ENCODE measurements at regions not wholly inside any gene's neighbourhood (a gene's known extent, or its start where the extent isn't known, plus 50 kb on each side); places are given as distances from the start of the nearest gene placed in this dataset.
"Not testable (repeated sequence)": the region's sequence is repeated elsewhere in the genome, so short reads cannot be mapped to it uniquely, and the experiment has no call there.

GRCh38 chr2:189231719-189232323 lies 52.3 kb upstream of the COL5A2 start:
- DNase-seq = no peak

- no peak for DNase-seq
Measured at GRCh38 chr2:189232759-189233406, 53.3 kb upstream of the COL5A2 start.

GRCh38 chr2:189233527-189233926 lies 54.0 kb upstream of the COL5A2 start:
- DNase-seq = no peak

- DNase-seq = no peak
Measured at GRCh38 chr2:189234991-189235390, 55.4 kb upstream of the COL5A2 start.

GRCh38 chr2:189236066-189236465 lies 56.5 kb upstream of the COL5A2 start:
- no peak for DNase-seq

GRCh38 chr2:189238903-189239302 lies 59.3 kb upstream of the COL5A2 start:
- no peak for DNase-seq

- not testable (repeated sequence) for DNase-seq
Measured at GRCh38 chr2:189243843-189244242, 64.3 kb upstream of the COL5A2 start.

GRCh38 chr2:189247276-189247675 lies 67.7 kb upstream of the COL5A2 start:
- DNase-seq = no peak

GRCh38 chr2:189248141-189248540 lies 68.6 kb upstream of the COL5A2 start:
- DNase-seq = no peak

- DNase-seq = no peak
Measured at GRCh38 chr2:189249171-189249570, 69.6 kb upstream of the COL5A2 start.

- DNase-seq = no peak
Measured at GRCh38 chr2:189249901-189250300, 70.3 kb upstream of the COL5A2 start.

- no peak for DNase-seq
Measured at GRCh38 chr2:189252991-189253675, 73.6 kb upstream of the COL5A2 start.

GRCh38 chr2:189253836-189254235 lies 74.3 kb upstream of the COL5A2 start:
- DNase-seq = no peak

- no peak for DNase-seq
Measured at GRCh38 chr2:189254268-189254883, 74.8 kb upstream of the COL5A2 start.

- no peak for DNase-seq
Measured at GRCh38 chr2:189255711-189256110, 76.2 kb upstream of the COL5A2 start.

GRCh38 chr2:189258616-189259365 lies 79.2 kb upstream of the COL5A2 start:
- no peak for DNase-seq

- no peak for DNase-seq
Measured at GRCh38 chr2:189260361-189260814, 80.8 kb upstream of the COL5A2 start.

GRCh38 chr2:189261431-189261841 lies 81.9 kb upstream of the COL5A2 start:
- DNase-seq = peak; percentile 13

GRCh38 chr2:189261916-189262315 lies 82.4 kb upstream of the COL5A2 start:
- DNase-seq = no peak

- no peak for DNase-seq
Measured at GRCh38 chr2:189265696-189266320, 86.2 kb upstream of the COL5A2 start.

- no peak for DNase-seq
Measured at GRCh38 chr2:189267491-189267890, 87.9 kb upstream of the COL5A2 start.

- DNase-seq = no peak
Measured at GRCh38 chr2:189267925-189268579, 88.5 kb upstream of the COL5A2 start.

Measured in CD4-positive, alpha-beta T cell treated with Interleukin-21 for 1 hour (primary cell).